ENCODE measurements at regions not wholly inside any gene's neighbourhood (a gene's known extent, or its start where the extent isn't known, plus 50 kb on each side); places are given as distances from the start of the nearest gene placed in this dataset.
"Not testable (repeated sequence)": the region's sequence is repeated elsewhere in the genome, so short reads cannot be mapped to it uniquely, and the experiment has no call there.

DNA sequence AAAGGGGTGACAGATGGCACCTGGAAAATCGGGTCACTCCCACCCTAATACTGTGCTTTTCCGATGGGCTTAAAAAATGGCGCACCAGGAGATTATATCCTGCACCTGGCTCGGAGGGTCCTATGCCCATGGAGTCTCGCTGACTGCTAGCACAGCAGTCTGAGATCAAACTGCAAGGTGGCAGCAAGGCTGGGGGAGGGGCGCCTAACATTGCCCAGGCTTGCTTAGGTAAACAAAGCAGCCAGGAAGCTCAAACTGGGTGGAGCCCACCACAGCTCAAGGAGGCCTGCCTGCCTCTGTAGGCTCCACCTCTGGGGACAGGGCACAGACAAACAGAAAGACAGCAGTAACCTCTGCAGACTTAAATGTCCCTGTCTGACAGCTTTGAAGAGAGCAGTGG is 447.1 kb downstream of the ETS1 start:
- H2AK9ac ChIP-seq (replicated peaks; ENCODE audit: low read depth, low read length, poor library complexity); H3K9me3 ChIP-seq (ENCODE audit: control insufficient read depth, insufficient read depth, low read length); H3K9ac ChIP-seq (ENCODE audit: low read depth, low read length); ATAC-seq (ENCODE audit: low read depth); H3K36me3 ChIP-seq (ENCODE audit: control insufficient read depth, insufficient read depth, low read length); H2BK5ac ChIP-seq (ENCODE audit: low read depth, low read length, poor library complexity, severe bottlenecking); H4K20me1 ChIP-seq (ENCODE audit: insufficient read depth, low read length); H4K5ac ChIP-seq (ENCODE audit: low read depth, low read length); in situ Hi-C loops (cut with MboI; ENCODE audit: low sequenced_read_pairs); H3K56ac ChIP-seq (ENCODE audit: extremely low read depth, insufficient read depth, low read length); H2BK15ac ChIP-seq (ENCODE audit: low read depth, low read length); H4K91ac ChIP-seq (ENCODE audit: insufficient read depth, low read depth, low read length); H3K14ac ChIP-seq (replicated peaks; ENCODE audit: low read depth, low read length); H2BK120ac ChIP-seq (ENCODE audit: low read depth, low read length); DNase-seq; H2BK20ac ChIP-seq (ENCODE audit: low read depth, low read length); dilution Hi-C loops (cut with HindIII; ENCODE audit: low sequenced_read_pairs, unreplicated experiment); H3K27ac ChIP-seq (ENCODE audit: insufficient read depth, low read length); CTCF ChIA-PET; intact Hi-C loops (cut with micrococcal nuclease); H2AFZ ChIP-seq (replicated peaks; ENCODE audit: low read length, poor library complexity); BruUV-seq (replicated peaks); H3K4me3 ChIP-seq (ENCODE audit: insufficient read depth, low read depth, low read length); H4K8ac ChIP-seq (ENCODE audit: low read depth in 2 of 2, low read length in 2 of 2); H3K18ac ChIP-seq (ENCODE audit: low read depth, low read length); H3K27me3 ChIP-seq (ENCODE audit: control insufficient read depth, insufficient read depth, low read length); H3K4me1 ChIP-seq (ENCODE audit: control insufficient read depth, insufficient read depth, low read length); H3K4me2 ChIP-seq (ENCODE audit: low read depth, low read length); H3K4ac ChIP-seq (ENCODE audit: low read depth, low read length); H3K9me1 ChIP-seq (ENCODE audit: insufficient read depth, low read length); H3K23ac ChIP-seq (ENCODE audit: low read depth, low read length); H3K79me1 ChIP-seq (ENCODE audit: low read depth in 1 of 2, low read length in 2 of 2); POLR2A ChIA-PET (ENCODE audit: unreplicated experiment); H2AK5ac ChIP-seq (ENCODE audit: low read depth, low read length): not testable (repeated sequence)
- no CpG with 5 or more reads among the region's 6 CpGs for WGBS, 2 experiments (ENCODE audit: extremely low coverage in 2 of 2, insufficient read length in 1 of 2)
